Smooth muscle cell of the brain vasculature (primary cell): ENCODE measurements at regions not wholly inside any gene's neighbourhood (a gene's known extent, or its start where the extent isn't known, plus 50 kb on each side); places are given as distances from the start of the nearest gene placed in this dataset.
A peak's percentile ranks its signal among the peaks of the same experiment; 100 is the strongest.

Source experiments
- DNase-seq: peaks from one replicate; pipeline ENCODE4 v3.0.0-alpha.2; 2012; ENCODE audit warnings: low read depth, low spot score

DNA sequence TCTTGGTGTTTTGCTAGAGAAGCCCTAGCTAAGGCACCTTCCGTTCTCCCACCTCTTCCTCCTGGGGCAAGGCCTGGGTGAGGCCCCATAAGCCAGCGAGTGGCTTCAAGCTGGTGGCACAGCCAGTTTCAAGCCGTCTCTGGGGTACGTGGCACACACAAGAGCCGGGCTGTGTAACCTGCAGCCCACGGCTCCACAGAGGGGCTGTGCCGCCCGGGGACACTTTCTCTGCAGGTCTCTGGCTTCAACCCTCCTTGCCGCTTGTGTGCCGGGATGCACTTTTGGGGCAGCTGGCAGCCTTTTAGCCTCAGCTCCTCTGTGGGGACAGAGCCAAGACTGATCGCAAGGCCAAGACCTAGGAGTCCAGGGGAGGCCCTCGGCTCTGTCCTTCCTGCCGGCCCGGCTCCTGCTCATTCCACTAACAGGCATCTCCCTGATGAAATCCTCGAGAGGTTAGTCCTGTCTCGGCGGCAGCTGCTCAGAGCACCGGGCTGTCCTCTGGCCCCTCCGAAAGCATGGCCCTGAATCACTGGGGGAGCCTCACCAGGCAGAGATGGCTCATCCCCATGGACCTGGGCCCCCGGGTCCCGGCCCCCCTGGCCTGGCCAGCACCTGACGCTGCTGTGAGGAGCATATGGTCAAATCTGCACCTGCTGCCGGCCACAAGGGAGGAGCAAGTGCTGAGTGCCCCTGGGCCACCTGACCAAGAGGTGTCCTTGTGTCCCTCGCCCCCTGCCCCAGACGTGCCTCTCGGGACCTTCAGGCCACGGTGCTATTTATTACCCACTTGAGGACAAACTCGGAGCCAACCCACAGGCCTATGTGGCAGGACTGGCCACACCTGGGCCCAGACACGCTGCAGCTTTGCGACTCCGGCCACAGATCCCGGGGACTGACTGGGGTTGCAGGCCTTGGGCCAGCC lies 98.5 kb downstream of the METRNL start:
- DNase-seq: no peak

DNA sequence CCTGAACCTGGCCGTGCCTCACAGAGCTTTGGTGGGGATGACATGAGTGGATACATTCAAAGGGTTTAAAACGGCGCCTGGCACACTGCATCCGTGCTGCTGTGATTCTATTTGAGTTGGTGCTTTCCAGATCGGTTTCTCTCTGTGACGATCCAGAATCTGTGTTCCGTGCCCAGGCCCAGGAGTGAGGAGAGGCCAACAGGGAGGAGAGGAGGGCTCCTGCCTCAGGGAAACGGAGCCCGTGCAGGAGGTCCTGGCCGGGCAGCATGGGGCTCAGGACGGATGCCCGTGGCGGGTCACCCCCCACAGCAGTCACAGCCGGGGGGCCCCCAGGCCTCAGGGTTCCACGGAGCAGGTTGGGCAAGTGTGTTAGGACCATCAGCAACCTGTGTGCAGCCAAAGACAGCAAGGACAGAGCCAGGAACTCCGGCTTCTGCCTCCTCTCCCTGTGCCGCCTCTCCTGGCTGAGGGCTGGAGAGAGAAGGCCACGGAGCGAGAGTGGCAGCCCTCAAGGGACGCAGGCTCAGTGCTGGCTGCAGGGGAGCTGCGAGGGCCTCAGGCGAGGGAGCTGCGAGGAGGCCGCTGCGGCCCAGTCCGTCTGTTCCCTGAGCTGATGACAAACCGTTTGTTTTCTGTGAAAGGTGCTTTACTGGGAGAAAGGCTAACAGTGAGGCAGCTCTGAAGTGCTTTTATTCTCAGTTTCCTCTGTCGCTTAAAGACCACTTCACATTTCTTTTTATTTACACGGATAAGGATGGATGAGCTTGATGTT lies 99.3 kb downstream of the METRNL start:
- no peak for DNase-seq

DNA sequence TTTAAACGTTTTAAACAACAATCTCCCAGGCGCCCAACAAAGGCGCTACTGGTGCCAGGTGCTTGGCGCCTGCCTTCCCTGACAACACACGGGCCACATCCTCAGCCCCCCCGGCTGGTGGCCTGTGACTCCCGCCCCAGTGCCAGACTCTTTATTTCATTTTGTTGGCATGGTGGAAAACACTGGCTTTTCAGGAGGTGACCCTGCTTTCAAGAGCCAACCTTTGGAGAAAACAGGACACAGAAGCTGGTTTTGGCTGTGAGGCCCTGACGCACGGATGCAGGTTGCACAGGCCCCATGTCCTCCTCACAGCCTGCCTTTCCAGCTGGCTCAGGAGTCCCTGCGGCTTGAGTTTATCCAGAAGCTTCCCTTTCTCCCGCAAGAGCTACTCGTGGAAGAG lies 100.0 kb downstream of the METRNL start:
- DNase-seq: no peak

DNA sequence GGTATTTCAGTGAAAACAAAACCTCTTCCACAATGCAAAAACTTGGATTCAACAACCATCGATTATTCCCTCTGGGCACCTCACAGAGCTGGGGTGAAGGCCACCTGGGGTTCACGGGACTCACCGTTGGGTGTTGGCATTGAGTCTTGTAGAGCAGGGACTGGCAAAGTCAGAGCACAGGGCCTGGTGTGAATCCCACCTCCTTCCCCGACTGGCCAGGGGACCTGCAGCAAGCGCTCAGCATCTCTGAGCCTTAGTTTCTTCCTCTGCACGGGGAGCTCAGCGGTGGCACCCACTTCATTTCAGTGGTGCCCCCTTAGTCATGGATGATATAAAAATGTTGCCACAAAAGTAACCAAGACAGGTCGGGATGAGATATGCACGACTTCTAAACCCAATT lies 100.4 kb downstream of the METRNL start:
- no peak for DNase-seq

- no peak for DNase-seq
Observed at GRCh38 chr17:83180264-83180995, 101.0 kb downstream of the METRNL start.

GRCh38 chr17:83180996-83181481 lies 101.6 kb downstream of the METRNL start:
- DNase-seq: no peak

- DNase-seq: no peak
Observed at GRCh38 chr17:83181991-83182619, 102.7 kb downstream of the METRNL start.

DNA sequence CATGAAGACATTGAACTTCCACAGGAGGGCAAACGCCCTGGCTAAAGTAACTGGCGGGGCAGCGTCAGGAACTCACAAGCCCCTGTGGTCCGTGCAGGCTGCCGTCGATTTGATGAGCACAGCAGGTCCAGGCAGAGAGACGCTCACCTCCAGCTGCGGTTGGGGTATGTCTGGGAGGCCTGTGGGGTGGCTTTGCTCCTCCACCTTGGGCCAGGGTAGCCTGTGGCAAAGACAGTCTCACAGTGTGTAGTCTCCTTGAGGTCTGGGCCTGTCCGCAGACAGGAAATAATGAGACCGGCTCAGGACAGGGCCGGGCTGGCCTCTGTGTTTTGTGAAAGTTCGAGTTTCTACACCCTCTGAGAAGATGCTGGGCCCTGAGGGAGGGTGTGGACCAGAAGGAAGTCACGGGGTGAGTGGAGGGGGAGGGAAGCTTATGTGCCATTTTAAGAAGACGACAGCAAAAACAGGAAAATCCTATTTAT lies 103.3 kb downstream of the METRNL start:
- DNase-seq: no peak

- no peak for DNase-seq
Observed at GRCh38 chr17:83183145-83183948, 103.9 kb downstream of the METRNL start.

DNA sequence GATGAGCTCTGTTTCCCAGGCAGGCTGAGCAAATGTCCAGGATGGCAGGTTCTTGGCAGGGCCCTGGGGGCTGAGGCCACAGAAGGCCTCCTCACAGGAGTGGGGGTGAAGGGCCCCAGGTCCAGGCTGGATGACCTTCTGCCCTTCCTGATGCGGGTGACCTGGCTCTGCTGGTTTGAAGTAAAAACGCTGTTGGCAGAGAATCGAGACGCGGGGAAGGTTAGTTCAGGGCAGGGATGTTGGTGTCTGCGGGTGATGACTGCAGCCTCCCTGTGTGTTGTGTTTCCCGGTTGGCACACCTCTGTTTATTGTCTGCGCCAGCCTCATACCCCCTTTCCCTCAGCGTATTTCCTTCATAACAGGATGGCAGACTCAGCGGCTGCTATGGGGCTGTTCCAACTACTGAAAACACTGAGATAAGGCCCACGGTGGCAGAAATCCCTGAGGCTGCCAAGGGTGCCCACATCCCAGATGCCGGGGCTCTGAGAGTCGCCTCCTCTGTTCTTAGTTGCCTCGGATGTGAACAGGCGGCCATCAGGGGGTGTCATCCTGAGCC lies 104.6 kb downstream of the METRNL start:
- DNase-seq: no peak

GRCh38 chr17:83185023-83186002 lies 105.9 kb downstream of the METRNL start:
- DNase-seq: no peak

GRCh38 chr17:83186226-83186625 lies 106.8 kb downstream of the METRNL start:
- no peak for DNase-seq

DNA sequence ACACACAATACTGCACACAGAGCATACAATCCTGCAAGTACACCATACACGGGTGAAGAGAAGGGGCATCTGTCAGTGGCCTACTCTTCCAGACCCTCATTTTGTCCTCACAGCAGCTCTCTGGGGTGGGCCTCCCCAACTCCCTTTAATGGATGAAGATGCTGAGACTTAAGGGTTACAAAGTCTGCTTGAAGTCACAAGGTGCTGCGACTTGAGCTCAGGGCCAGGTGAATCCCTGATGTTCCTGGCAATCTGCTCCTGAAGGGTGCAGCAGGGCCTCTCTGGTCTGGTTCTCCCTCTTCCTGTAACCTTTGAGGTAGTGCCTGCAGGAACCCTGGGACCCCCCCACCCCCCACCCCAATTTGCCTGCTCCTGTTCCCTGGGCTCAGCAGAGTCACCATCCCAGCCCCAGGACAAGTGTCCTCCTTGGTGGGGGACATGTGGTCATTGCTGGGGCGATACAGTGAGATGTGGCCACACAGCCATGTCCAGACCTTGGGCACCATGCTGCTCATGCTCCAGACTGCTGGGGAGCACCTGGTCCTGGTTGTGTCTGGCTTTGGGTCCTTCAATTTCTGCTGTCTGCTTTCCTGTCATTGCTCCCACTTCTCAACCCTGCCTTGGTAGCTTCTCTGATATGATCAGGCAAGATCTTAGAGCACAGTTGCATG lies 107.5 kb downstream of the METRNL start:
- DNase-seq: no peak

DNA sequence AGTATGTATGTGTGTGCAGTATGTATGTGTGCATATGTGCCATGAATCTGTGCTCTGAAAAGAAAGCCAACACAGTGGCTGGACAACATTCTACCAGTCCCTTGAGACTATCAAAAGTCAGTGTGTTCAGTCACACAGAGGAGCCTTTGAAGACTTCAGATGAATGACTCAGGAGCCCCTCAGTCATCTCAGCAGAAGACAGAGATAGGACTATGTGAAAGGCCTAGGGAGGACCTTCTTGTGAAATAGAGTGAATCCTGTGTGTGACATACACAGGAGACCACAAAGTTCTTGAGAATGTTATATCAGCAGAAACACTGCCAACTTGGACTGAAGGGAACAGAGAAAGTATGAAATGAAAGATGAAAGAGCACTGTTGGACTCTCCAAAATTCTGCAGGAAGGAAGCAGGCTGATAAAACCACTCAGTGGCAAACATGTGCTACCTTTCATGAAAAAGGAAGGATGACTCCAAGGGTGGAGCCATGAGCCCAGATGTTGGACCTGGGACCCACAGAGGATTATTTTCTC lies 108.4 kb downstream of the METRNL start:
- no peak for DNase-seq

GRCh38 chr17:83189044-83190003 lies 109.9 kb downstream of the METRNL start:
- peak; percentile 97 for DNase-seq

DNA sequence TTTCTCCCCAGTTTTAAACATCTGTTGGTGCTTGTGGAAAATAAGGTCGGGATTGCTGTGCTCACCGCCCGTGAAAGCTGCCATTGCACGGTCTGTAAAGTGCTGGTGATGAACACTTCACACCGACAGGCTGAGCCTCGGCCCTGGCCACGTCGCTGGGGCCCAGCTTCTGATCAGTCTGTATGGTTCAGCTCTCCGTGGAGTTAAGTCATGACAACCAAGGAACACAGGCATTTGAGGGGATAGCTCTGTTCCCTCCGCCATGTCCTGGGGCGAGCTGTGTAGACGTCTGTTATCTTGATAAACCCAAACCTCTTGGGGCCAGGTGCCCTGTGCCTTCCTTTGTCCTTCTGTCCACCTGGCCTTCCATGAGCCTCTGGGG lies 110.6 kb downstream of the METRNL start:
- DNase-seq: no peak
